ENCODE measurements at regions not wholly inside any gene's neighbourhood (a gene's known extent, or its start where the extent isn't known, plus 50 kb on each side); places are given as distances from the start of the nearest gene placed in this dataset.

GRCh38 chr6:132952986-132953385 is 138.6 kb downstream of the RPS12 start:
- Histone ChIP-seq H3K27me3 (ENCODE audit: control insufficient read depth in 2 of 2, insufficient read depth in 1 of 2, low read length in 1 of 2) (no peaks in the 10 kb centered on the region), H3K9me3 (ENCODE audit: control insufficient read depth in 2 of 2, insufficient read depth in 1 of 2, low read length in 1 of 2) (no peaks in the 10 kb centered on the region), H3K4me1 (ENCODE audit: control insufficient read depth in 2 of 2, insufficient read depth in 2 of 2, low read length in 2 of 2) (no peaks in the 10 kb centered on the region), H3K4me3 (ENCODE audit: low read length in 2 of 2) (no peak overlapping the region), H3K27ac (ENCODE audit: low read depth in 1 of 2, low read length in 1 of 2) (no peak overlapping the region), H3K36me3 (ENCODE audit: control insufficient read depth in 2 of 2, insufficient read depth in 2 of 2, low read length in 1 of 2) (no peaks in the 10 kb centered on the region)
- 78% methylated on average over 3 of the region's 3 CpGs for WGBS
- DNase-seq (ENCODE audit: low read depth in 6 of 9, low spot score in 9 of 9): no peak

DNA sequence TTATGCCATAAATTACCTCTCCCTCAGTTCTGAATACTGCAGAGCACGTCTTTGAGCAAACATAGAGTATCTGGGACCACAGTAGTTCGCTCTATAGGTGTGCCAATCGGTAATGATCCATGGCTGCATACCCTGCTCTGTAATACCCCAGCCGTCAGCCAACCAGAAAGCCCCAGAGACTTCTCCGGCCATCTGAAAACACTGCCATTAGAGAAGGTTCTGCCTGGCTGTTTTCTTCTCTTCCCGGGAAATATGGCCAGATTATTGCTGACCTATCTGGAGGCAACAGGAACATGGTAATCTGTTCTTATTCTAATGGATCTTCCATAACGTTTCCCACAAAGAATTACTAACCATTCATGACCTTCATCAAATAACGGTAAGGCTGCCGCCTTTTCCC is 139.9 kb downstream of the RPS12 start:
- no peak for DNase-seq (ENCODE audit: low read depth in 6 of 9, low spot score in 9 of 9)
- no peak overlapping the region for H3K4me3 ChIP-seq (ENCODE audit: low read length in 2 of 2)
- no peaks in the 10 kb centered on the region for H3K36me3 ChIP-seq (ENCODE audit: control insufficient read depth in 2 of 2, insufficient read depth in 2 of 2, low read length in 1 of 2)
- no peak overlapping the region for H3K27ac ChIP-seq (ENCODE audit: low read depth in 1 of 2, low read length in 1 of 2)
- H3K27me3 ChIP-seq (ENCODE audit: control insufficient read depth in 2 of 2, insufficient read depth in 1 of 2, low read length in 1 of 2): no peaks in the 10 kb centered on the region
- no peaks in the 10 kb centered on the region for H3K4me1 ChIP-seq (ENCODE audit: control insufficient read depth in 2 of 2, insufficient read depth in 2 of 2, low read length in 2 of 2)
- no peaks in the 10 kb centered on the region for H3K9me3 ChIP-seq (ENCODE audit: control insufficient read depth in 2 of 2, insufficient read depth in 1 of 2, low read length in 1 of 2)
- 88% methylated on average over 9 of the region's 9 CpGs for WGBS

GRCh38 chr6:132954936-132955335 is 140.6 kb downstream of the RPS12 start:
- Histone ChIP-seq H3K27ac (ENCODE audit: low read depth in 1 of 2, low read length in 1 of 2) (no peak overlapping the region), H3K4me1 (ENCODE audit: control insufficient read depth in 2 of 2, insufficient read depth in 2 of 2, low read length in 2 of 2) (no peaks in the 10 kb centered on the region), H3K36me3 (ENCODE audit: control insufficient read depth in 2 of 2, insufficient read depth in 2 of 2, low read length in 1 of 2) (no peaks in the 10 kb centered on the region), H3K9me3 (ENCODE audit: control insufficient read depth in 2 of 2, insufficient read depth in 1 of 2, low read length in 1 of 2) (no peaks in the 10 kb centered on the region), H3K27me3 (ENCODE audit: control insufficient read depth in 2 of 2, insufficient read depth in 1 of 2, low read length in 1 of 2) (no peaks in the 10 kb centered on the region), H3K4me3 (ENCODE audit: low read length in 2 of 2) (no peak overlapping the region)
- 91% methylated on average over 5 of the region's 5 CpGs for WGBS
- DNase-seq (ENCODE audit: low read depth in 6 of 9, low spot score in 9 of 9): no peak

- no peaks in the 10 kb centered on the region for H3K27me3 ChIP-seq (ENCODE audit: control insufficient read depth in 2 of 2, insufficient read depth in 1 of 2, low read length in 1 of 2)
- no peak overlapping the region for H3K4me3 ChIP-seq (ENCODE audit: low read length in 2 of 2)
- DNase-seq (ENCODE audit: low read depth in 6 of 9, low spot score in 9 of 9): no peak
- H3K9me3 ChIP-seq (ENCODE audit: control insufficient read depth in 2 of 2, insufficient read depth in 1 of 2, low read length in 1 of 2): no peaks in the 10 kb centered on the region
- no peaks in the 10 kb centered on the region for H3K36me3 ChIP-seq (ENCODE audit: control insufficient read depth in 2 of 2, insufficient read depth in 2 of 2, low read length in 1 of 2)
- no peaks in the 10 kb centered on the region for H3K4me1 ChIP-seq (ENCODE audit: control insufficient read depth in 2 of 2, insufficient read depth in 2 of 2, low read length in 2 of 2)
- 21% methylated on average over 4 of the region's 4 CpGs for whole genome bisulfite sequencing
- H3K27ac ChIP-seq (ENCODE audit: low read depth in 1 of 2, low read length in 1 of 2): no peak overlapping the region
Observed at GRCh38 chr6:132959639-132960326, 145.4 kb downstream of the RPS12 start.

DNA sequence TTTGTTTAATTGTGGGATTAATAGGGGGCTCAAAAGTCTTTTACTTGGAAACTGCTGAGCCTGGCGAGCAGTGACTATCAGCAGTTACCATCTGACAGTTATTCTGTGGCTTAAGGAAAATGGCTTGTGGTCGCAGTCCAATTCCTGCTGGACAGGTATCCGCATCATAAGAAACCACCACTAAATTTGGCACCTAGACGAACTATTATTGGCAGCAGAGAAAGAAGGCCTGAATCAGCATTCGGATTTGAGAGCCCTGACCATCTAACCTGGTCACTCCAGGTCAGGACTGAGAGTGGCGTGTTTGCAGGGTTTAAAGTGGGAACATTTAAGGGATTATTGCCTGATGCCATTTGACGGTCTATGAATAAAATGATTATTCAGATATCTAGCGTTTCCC is 146.4 kb downstream of the RPS12 start:
- Histone ChIP-seq H3K9me3 (ENCODE audit: control insufficient read depth in 2 of 2, insufficient read depth in 1 of 2, low read length in 1 of 2) (no peaks in the 10 kb centered on the region), H3K27ac (ENCODE audit: low read depth in 1 of 2, low read length in 1 of 2) (no peak overlapping the region), H3K36me3 (ENCODE audit: control insufficient read depth in 2 of 2, insufficient read depth in 2 of 2, low read length in 1 of 2) (no peaks in the 10 kb centered on the region), H3K27me3 (ENCODE audit: control insufficient read depth in 2 of 2, insufficient read depth in 1 of 2, low read length in 1 of 2) (no peaks in the 10 kb centered on the region), H3K4me3 (ENCODE audit: low read length in 2 of 2) (no peak overlapping the region), H3K4me1 (ENCODE audit: control insufficient read depth in 2 of 2, insufficient read depth in 2 of 2, low read length in 2 of 2) (no peaks in the 10 kb centered on the region)
- 44% methylated on average over 8 of the region's 8 CpGs for WGBS
- DNase-seq (ENCODE audit: low read depth in 6 of 9, low spot score in 9 of 9): no peak

DNA sequence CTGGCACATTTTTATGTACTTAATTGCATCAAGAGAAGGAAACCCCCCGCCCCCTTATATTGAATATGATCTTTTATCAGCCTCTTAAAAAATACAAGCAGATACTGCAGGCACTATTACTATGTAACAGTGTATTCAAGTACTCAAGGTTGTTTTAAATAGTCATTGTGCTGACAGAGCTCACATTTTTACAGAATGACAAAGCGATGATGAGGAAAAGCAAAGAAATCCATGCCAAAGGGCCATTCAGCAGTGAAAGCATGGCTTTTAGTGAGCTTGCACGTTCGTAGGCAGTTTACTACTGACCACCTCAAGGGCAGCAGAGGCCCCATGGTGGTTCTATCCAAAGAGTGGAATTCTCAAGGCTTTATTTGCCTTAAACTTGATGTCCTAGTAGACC is 146.8 kb downstream of the RPS12 start:
- DNase-seq (ENCODE audit: low read depth in 6 of 9, low spot score in 9 of 9): no peak
- Histone ChIP-seq H3K9me3 (ENCODE audit: control insufficient read depth in 2 of 2, insufficient read depth in 1 of 2, low read length in 1 of 2) (no peaks in the 10 kb centered on the region), H3K4me1 (ENCODE audit: control insufficient read depth in 2 of 2, insufficient read depth in 2 of 2, low read length in 2 of 2) (no peaks in the 10 kb centered on the region), H3K27me3 (ENCODE audit: control insufficient read depth in 2 of 2, insufficient read depth in 1 of 2, low read length in 1 of 2) (no peaks in the 10 kb centered on the region), H3K36me3 (ENCODE audit: control insufficient read depth in 2 of 2, insufficient read depth in 2 of 2, low read length in 1 of 2) (no peaks in the 10 kb centered on the region), H3K4me3 (ENCODE audit: low read length in 2 of 2) (no peak overlapping the region), H3K27ac (ENCODE audit: low read depth in 1 of 2, low read length in 1 of 2) (no peak overlapping the region)
- WGBS: 83% methylated on average over 4 of the region's 4 CpGs

DNA sequence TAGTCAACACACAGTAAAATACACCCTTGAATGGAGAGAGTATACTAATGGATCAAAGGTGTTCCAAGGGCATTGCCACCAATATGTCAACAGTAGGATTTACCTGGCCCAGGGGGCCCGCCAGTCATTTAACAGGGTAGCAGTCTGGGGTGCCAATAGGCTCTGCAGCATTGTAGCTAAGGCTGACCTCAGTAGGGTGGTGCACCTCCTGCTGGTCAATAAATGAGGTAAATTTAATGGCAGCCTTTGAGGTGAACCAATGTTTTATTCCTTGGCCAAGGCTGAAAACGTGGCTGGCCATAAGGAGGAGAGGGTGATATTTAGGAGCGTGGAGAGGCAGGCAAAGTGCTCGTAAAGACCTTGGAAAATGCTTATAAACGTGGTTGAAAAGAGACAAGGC is 147.2 kb downstream of the RPS12 start:
- Histone ChIP-seq H3K27ac (ENCODE audit: low read depth in 1 of 2, low read length in 1 of 2) (no peak overlapping the region), H3K27me3 (ENCODE audit: control insufficient read depth in 2 of 2, insufficient read depth in 1 of 2, low read length in 1 of 2) (no peaks in the 10 kb centered on the region), H3K4me3 (ENCODE audit: low read length in 2 of 2) (no peak overlapping the region), H3K36me3 (ENCODE audit: control insufficient read depth in 2 of 2, insufficient read depth in 2 of 2, low read length in 1 of 2) (no peaks in the 10 kb centered on the region), H3K9me3 (ENCODE audit: control insufficient read depth in 2 of 2, insufficient read depth in 1 of 2, low read length in 1 of 2) (no peaks in the 10 kb centered on the region), H3K4me1 (ENCODE audit: control insufficient read depth in 2 of 2, insufficient read depth in 2 of 2, low read length in 2 of 2) (no peaks in the 10 kb centered on the region)
- DNase-seq (ENCODE audit: low read depth in 6 of 9, low spot score in 9 of 9): no peak
- 82% methylated on average over 5 of the region's 5 CpGs for WGBS

DNA sequence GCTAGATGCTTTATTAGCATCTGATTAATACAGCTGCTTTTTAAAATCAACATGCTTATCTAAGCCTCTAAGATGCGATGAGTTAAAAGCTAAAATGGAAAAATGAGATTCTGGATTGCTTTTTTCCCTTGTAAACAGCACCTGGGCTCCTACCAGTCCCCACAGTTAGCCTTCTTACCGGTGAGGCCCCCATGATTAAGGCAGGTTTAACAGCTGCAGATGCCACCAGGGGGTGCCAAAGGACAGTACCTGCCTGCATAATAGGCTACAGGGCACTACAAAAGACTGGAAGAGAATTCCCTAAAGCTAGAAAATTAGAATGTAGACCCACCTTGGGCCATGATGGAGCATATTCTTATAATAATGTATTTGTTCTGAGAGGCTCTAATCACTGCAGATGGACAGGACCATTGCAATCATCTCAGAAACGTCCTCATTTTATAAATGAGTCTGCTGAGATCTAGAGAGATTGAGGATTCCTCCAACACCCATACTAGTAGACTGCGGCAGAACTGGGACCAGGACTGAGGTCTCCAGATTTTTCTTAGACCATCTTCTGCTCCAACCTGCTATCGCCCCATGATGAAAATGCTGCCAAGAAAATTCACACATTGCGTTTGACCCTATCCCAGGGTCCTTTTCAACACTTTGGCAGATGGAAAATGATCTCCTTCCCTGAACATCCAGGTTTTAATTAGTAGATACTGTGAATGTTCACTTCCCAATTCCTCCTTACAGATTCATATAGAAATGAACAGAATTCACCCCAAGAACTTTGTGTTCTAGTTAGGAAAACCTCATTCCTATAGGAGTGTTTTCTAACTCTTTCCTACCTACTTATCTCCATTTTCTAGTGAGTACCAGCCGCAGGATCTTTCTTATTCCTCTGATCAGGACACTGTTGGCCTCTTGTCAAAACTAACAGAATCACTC is 148.8 kb downstream of the RPS12 start:
- WGBS: 61% methylated on average over 7 of the region's 7 CpGs
- Histone ChIP-seq H3K27me3 (ENCODE audit: control insufficient read depth in 2 of 2, insufficient read depth in 1 of 2, low read length in 1 of 2) (no peaks in the 10 kb centered on the region), H3K4me1 (ENCODE audit: control insufficient read depth in 2 of 2, insufficient read depth in 2 of 2, low read length in 2 of 2) (no peaks in the 10 kb centered on the region), H3K36me3 (ENCODE audit: control insufficient read depth in 2 of 2, insufficient read depth in 2 of 2, low read length in 1 of 2) (no peaks in the 10 kb centered on the region), H3K9me3 (ENCODE audit: control insufficient read depth in 2 of 2, insufficient read depth in 1 of 2, low read length in 1 of 2) (no peaks in the 10 kb centered on the region), H3K4me3 (ENCODE audit: low read length in 2 of 2) (no peak overlapping the region), H3K27ac (ENCODE audit: low read depth in 1 of 2, low read length in 1 of 2) (no peak overlapping the region)
- DNase-seq (ENCODE audit: low read depth in 6 of 9, low spot score in 9 of 9): peak; percentile 8 to 61 (median 38)

DNA sequence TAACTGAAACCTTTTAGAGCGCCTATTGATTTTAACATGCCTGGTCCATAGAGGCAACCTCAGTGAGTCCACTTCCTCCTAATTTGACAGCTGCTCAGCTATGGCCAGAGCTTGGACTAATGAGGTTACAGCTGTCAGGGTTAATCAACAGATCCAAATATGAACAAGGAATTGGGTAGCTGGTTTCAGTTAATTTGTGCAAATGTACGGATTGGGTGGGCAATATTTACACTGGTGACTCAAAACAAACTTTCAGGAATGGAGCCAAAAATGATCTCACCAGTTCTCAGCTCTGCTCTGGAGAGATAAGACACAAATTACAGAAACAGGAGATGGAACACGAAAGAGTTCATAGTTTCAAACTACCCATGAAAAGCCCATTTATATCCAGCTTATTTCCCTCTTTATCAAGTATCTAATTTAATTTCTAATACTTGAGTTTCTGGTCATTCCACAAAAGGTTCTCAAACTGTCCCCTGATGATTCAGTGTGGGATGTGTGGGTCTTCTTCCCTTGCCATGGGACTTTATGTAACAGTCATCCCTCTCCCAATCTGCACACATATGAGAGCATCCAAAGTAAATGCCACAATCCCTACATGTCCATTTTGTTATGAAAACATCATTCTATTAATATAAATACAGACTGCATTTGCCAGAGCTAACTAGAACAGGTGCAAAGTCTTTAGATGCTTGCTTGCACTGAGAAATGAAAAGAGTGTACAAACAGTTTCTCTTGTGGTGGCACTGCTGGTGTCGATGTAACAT is 149.9 kb downstream of the RPS12 start:
- H3K9me3 ChIP-seq (ENCODE audit: control insufficient read depth in 2 of 2, insufficient read depth in 1 of 2, low read length in 1 of 2): no peaks in the 10 kb centered on the region

More for the DNA sequence above, 149.9 kb downstream of the RPS12 start:
- Histone ChIP-seq H3K4me3 (ENCODE audit: low read length in 2 of 2) (no peak overlapping the region), H3K27ac (ENCODE audit: low read depth in 1 of 2, low read length in 1 of 2) (no peak overlapping the region), H3K4me1 (ENCODE audit: control insufficient read depth in 2 of 2, insufficient read depth in 2 of 2, low read length in 2 of 2) (no peaks in the 10 kb centered on the region), H3K27me3 (ENCODE audit: control insufficient read depth in 2 of 2, insufficient read depth in 1 of 2, low read length in 1 of 2) (no peaks in the 10 kb centered on the region), H3K36me3 (ENCODE audit: control insufficient read depth in 2 of 2, insufficient read depth in 2 of 2, low read length in 1 of 2) (no peaks in the 10 kb centered on the region)
- no peak for DNase-seq (ENCODE audit: low read depth in 6 of 9, low spot score in 9 of 9)
- 54% methylated on average over 4 of the region's 4 CpGs for WGBS
